HPDE6-E6E7 (cell line): ENCODE measurements at regions not wholly inside any gene's neighbourhood (a gene's known extent, or its start where the extent isn't known, plus 50 kb on each side); places are given as distances from the start of the nearest gene placed in this dataset.

Experiments used
- DNase-seq: peaks from one replicate; pipeline ENCODE4 v3.0.0; 2011; ENCODE audit warnings: missing footprints; ENCODE audit errors: extremely low spot score

DNA sequence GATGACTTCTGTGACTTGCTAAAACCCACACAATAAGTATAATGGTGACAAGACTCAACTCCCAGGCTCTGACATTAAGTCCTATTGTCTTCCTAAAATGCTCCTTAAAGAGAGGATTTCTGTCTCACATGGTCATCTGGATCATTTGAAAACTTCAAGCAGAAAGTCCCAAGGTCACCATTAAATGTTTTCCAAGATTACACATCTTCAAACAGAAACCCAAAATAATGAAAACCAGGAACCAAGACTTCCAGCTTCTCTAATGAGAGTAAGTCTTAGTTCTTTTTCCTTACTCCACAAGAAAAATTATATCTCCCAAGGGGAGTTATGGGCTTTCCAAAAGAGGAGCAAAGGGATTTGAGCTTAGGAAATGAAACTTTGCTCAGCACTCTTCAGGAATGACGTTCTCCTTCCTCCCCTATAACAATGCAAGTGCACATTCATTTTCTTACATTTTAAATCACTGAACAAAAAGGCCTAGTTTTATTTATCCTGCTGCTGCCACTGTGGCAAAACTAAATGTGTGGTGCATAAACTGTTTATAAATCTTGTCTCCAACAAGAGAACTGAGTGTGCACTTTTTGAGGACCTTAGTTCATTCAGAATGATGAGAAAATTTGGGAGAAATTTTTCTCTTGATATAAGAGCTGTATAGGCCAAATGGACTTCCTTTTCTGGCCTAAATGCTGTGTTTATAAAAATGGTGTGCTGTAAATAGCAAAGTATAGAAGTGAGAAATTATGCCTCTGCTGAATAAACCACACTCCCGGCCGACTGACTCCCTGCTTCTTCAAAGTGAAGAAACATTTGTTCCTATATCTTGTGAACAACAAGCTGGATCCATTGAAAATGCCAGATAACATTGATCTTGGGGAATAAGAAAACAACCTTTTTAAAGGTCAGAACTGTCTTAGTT, 148.4 kb upstream of the PLEKHG7 start:
- no peak for DNase-seq

DNA sequence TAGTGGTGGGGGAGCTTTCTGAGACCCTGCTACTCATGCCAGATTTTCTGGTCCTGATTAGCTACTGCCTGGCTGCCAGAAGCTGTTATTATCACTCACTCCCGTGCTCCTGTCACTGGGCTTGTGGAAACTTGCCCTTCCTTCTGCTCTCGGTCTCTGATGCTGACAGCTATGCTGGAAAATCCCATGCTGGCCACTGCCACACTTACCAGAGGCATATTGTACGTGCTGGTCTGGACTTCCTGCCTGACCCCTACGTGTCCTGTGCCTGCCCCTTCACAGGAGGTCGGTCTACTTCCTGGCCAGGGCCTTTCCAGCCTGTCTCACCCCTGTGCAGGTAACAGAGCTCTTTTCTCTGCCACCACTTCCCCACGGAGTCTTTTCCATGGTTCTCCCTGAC, 149.4 kb upstream of the PLEKHG7 start:
- peak; percentile 93 for DNase-seq

- no peak for DNase-seq
These were observed 150.2 kb upstream of the PLEKHG7 start for GRCh38 chr12:92552412-92553108.

DNA sequence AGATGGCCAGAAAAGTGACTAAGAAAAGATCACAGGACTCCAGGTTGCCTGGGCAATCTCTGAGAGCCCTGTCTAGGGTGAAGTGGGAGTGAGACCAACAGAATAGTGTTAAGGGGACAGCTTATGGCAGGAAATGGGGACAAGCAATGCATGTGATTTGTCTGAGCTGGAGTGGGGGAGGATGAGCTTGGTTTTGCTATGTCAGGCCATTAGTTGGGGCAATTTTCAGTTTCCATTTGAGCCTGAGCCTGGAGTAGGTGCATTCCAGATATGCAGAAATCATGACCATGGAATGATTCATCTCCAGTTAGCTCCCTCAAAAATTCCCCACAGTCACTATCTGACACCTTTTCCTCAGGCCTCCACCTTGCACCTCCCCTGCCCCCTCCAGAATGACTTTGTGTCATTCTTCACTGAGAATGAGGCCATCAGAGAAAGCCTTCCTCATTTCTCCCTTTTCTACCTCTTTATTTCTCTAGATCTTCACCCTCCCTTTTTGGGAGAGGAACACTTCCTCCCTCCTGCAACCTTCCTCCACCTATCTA, 150.9 kb upstream of the PLEKHG7 start:
- peak; percentile 70 for DNase-seq

DNA sequence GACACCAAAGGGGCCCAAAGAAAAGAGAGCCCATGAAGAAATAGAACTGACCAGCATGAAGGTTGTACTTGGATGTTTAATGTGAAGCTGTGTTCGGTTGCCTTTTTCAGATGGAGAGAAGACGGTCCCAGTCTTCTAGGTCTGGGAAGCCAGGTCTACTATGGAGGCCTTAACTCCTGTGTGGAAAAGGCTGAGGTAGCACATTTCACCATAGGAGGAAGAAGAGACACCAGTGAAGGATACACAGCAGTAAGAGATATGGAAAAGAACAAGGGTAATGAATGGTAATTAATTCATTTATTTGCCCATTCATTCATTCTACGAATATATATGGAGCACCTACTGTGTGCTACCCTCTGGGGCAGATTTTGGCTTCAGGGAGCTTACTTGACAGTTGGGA, 151.6 kb upstream of the PLEKHG7 start:
- no peak for DNase-seq

GRCh38 chr12:92550661-92551060, 152.1 kb upstream of the PLEKHG7 start:
- DNase-seq = no peak

GRCh38 chr12:92550254-92550653, 152.5 kb upstream of the PLEKHG7 start:
- no peak for DNase-seq

DNA sequence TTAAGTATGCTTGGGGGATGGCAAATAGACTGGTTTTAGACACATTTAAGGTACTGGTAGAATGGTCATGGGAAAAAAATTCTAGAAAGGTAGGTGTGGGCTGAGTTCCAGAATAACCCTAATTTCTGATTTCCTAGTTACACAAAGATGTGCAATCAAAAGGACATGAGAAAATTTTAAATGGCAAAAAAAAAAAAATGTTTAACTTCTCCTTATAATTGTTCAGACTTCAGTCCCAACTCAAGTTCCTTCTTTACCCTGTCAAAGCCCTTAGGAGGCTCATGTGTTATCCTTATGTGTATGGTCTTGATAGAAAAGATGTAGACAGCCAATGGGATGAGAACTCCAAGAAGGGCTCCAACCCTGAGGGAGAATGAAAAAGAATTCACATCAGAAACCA, 153.3 kb upstream of the PLEKHG7 start:
- no peak for DNase-seq

- DNase-seq = no peak
These were observed 154.9 kb upstream of the PLEKHG7 start for GRCh38 chr12:92547906-92548305.

- no peak for DNase-seq
These were observed 155.4 kb upstream of the PLEKHG7 start for GRCh38 chr12:92547420-92547819.

DNA sequence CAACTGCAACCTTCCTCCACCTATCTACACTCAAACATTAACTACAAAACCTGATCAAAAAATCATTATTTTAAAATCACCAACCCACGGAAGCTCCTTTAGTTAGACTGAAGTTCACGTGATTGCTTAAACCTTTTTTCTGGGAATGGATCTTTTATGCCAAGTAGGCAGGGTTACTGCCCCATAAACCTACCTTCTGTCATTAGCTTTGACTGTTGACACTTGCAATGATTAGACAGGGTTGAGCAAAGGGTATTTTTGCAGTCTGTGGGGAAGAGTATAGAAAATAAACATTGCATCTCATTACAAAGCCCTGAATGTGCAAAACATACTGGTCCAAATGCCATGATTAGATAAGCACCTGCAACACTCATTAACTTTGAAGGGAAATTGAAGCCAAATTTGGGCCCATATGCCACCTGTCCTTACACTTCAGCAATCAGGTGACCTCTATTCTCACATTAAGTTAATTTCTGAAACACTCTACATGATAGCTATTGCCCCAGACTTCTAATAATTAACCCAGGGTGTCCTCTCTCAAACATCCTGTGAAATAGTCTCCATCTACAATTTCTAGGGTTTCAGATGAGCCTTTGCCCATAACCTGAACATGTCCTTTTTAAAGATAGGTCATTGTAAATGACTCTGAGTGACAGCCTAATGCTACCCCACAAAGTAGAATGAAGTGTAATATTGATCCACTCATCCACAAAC, 156.0 kb upstream of the PLEKHG7 start:
- no peak for DNase-seq

DNA sequence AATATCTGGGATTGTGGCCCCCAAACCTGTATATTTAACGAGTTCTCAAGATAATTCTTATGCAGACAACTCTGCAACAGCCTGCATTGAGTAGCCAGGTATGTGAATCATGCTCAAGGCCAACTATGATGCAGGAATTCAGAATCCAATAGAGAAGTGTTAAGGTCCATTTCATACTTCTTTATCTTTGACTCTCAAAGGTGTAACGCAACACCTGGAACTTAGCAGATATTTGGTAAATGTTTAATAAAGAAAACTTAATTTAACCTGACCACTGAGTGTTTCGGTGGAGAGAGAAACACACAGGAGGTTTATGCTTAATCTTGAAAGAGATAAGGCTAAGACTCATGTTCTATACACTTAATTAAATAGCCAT, 156.5 kb upstream of the PLEKHG7 start:
- no peak for DNase-seq

DNA sequence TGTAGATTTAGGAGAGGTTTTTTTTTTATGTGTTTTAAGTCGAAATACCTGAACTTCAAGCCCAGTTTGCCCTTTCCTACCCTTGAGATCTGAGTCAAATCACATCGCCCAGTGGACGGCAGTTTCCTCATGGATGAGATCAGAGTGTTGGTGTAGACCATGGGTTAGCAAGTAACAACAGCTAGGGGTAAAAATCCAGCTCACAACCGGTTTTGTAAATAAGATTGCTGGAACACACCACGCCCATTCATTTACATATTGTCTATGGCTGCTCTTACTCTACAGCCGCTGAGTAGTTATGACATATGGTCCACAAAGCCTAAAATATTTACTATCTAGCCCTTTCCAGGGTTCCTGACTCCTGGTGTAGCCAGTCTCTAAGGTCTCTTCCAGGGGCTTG, 158.5 kb upstream of the PLEKHG7 start:
- no peak for DNase-seq

- no peak for DNase-seq
These were observed 158.9 kb upstream of the PLEKHG7 start for GRCh38 chr12:92543840-92544239.

- DNase-seq = peak; percentile 48
These were observed 159.4 kb upstream of the PLEKHG7 start for GRCh38 chr12:92543359-92543758.

DNA sequence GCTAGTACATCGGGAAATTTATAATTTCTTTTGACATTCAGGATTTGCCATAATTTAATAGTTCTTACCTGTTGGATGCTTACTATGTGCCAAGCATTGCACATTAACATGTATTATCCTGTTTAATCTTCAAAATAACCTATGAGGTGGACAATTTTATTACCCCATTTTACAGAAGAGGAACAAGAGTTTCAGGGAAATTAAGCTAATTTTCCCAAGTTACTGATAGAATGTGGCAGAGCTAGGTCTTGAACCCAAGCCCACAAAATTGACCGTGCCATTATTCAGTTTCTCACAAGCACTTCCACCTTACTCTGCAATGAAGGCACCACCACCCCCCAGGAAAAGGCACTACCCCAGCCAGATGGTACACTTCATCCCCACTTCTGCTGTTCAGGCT, 161.1 kb upstream of the PLEKHG7 start:
- no peak for DNase-seq

- no peak for DNase-seq
These were observed 161.9 kb upstream of the PLEKHG7 start for GRCh38 chr12:92540782-92541423.

GRCh38 chr12:92539976-92540781, 162.6 kb upstream of the PLEKHG7 start:
- no peak for DNase-seq

GRCh38 chr12:92539110-92539749, 163.6 kb upstream of the PLEKHG7 start:
- peak; percentile 63 for DNase-seq

GRCh38 chr12:92537290-92537960, 165.4 kb upstream of the PLEKHG7 start:
- no peak for DNase-seq
